ENCODE measurements at regions not wholly inside any gene's neighbourhood (a gene's known extent, or its start where the extent isn't known, plus 50 kb on each side); places are given as distances from the start of the nearest gene placed in this dataset.

DNA sequence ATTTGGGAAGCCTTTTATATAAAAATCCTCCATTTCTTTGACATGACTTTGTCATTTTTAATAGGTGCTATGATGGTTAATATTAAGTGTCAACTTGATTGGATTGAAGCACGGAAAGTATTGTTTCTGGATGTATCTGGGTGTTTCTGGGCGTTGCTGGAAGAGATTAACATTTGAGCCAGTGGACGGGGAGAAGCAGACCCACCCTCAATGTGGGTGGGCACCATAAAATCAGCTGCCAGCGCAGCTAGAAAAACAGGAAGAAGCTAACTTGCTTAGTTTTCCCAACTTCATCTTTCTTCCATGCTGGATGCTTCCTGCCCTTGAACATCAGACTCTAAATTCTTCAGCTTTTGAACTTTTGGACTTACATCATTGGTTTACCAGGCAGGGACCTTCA, 1003.0 kb downstream of the SORCS3 start:
- Mint-ChIP-seq H3K36me3 (ENCODE audit: low read depth) (no peaks in the 10 kb centered on the region), H3K27me3 (ENCODE audit: low read depth) (no peaks in the 10 kb centered on the region), H3K27ac (no peak overlapping the region)

DNA sequence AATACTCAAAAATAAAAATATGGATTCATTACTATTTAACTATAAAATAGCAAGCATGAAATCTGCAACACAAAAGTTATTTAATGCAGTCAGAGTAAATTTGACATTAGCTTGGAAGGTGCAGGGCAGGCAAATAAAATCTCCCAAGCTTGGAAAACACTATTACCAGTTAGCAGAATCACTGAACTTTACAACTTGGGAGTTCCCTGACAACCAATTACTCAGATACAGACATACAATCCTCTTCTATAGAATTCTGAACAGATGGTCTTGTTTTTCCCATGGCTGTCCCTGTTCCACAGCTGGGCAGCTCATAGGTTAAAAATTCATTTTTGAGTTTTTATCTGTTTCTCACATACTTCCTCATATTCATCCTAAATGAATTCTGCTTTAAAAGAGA, 1002.6 kb downstream of the SORCS3 start:
- no peak overlapping the region for H3K4me3 Mint-ChIP-seq
- H3K9me3 Mint-ChIP-seq, result no peaks in the 10 kb centered on the region
- H3K27ac Mint-ChIP-seq, result no peak overlapping the region
- no peaks in the 10 kb centered on the region for H3K4me1 Mint-ChIP-seq (ENCODE audit: low read depth)
- H3K36me3 Mint-ChIP-seq (ENCODE audit: low read depth), result no peaks in the 10 kb centered on the region
- no peaks in the 10 kb centered on the region for H3K27me3 Mint-ChIP-seq (ENCODE audit: low read depth)

More for the DNA sequence above, 1003.0 kb downstream of the SORCS3 start:
- Mint-ChIP-seq H3K4me1 (ENCODE audit: low read depth) (no peaks in the 10 kb centered on the region), H3K4me3 (no peak overlapping the region), H3K9me3 (no peaks in the 10 kb centered on the region)

DNA sequence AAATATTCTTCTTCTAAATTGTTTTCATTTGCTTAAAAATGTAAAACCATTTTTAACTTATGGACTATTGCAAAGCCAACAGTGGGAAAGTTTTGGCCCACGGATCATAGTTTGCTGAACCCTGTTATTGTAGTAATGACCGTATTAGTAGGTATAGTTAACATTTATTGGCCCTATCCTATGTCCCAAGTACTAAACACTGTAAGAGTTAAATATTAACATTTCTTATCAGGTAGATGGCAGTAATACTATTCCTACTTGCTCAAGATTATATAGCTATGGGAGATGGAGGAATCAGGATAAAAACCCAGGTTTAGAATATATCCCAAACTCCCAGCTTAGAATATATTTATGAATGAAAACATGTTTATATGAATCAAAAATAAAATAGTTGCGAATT, 993.2 kb downstream of the SORCS3 start:
- Mint-ChIP-seq H3K27me3 (ENCODE audit: low read depth) (no peaks in the 10 kb centered on the region), H3K36me3 (ENCODE audit: low read depth) (no peaks in the 10 kb centered on the region)

DNA sequence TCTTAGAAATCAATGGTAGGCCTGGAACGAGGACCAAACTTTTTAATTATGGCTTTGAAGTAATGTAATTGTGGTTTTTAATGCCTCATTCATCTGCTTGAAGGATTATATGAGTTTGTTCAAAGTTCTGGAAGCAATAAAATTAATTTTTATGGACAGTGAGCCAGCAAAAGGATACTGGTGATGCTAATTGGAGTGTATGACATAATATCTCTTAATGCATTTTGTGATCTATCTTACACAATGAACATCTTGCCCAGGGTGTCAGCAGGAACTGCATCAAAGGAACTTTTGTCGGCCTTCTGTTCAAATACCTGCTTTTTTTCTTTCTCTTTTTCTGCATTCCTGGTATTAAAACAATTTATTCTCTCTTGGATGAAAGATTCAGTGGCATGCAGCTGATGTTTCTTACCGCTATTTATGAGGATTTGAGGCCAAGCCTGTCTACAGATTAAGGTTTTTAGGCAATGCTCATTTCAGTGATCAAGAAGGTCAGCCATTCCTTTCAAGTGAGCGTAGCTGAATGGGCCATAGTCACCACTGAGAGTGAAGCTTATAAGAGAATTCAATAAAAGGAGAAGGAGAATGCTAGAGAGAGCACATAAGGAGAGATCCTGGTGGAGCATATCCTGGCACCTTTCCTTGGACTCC, 974.8 kb downstream of the SORCS3 start:
- H3K27ac Mint-ChIP-seq, result no peak overlapping the region
- no peaks in the 10 kb centered on the region for H3K27me3 Mint-ChIP-seq (ENCODE audit: low read depth)

More for the DNA sequence above, 993.2 kb downstream of the SORCS3 start:
- Mint-ChIP-seq H3K9me3 (peaks cover 6% of the 10 kb centered on the region), H3K4me3 (no peak overlapping the region), H3K27ac (no peak overlapping the region), H3K4me1 (ENCODE audit: low read depth) (no peaks in the 10 kb centered on the region)

DNA sequence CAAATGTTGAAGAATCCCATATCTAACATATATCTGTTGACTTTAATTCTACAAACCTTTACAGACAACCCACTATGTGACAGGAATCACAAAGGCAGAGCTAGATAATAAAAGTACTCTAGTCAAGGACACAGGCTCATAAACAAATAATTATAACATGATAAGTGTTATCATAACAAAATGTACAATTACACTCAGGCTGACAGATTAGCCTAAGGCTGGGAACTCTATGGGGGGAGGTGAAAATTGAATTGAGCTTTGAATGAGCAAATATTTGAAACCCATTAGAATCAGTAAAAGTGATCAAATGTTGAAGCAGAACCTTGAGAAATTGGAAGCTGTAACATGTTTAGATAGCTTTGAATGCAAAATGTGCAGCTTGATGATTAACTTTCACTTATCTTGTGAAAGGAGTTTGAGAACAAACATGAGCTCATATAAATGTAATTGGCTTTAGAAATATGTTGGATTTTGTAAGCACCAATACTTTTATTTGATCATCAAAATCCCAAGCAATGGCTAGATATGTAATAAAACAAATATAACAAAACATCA, 970.2 kb downstream of the SORCS3 start:
- no peak overlapping the region for H3K27ac Mint-ChIP-seq
- H3K4me1 Mint-ChIP-seq (ENCODE audit: low read depth), result no peaks in the 10 kb centered on the region
- H3K36me3 Mint-ChIP-seq (ENCODE audit: low read depth), result no peaks in the 10 kb centered on the region
- H3K9me3 Mint-ChIP-seq, result peaks cover 10% of the 10 kb centered on the region
- no peaks in the 10 kb centered on the region for H3K27me3 Mint-ChIP-seq (ENCODE audit: low read depth)
- H3K4me3 Mint-ChIP-seq, result no peak overlapping the region

More for the DNA sequence above, 974.8 kb downstream of the SORCS3 start:
- no peak overlapping the region for H3K4me3 Mint-ChIP-seq
- H3K4me1 Mint-ChIP-seq (ENCODE audit: low read depth), result no peaks in the 10 kb centered on the region
- no peaks in the 10 kb centered on the region for H3K36me3 Mint-ChIP-seq (ENCODE audit: low read depth)
- peaks cover 3% of the 10 kb centered on the region for H3K9me3 Mint-ChIP-seq

DNA sequence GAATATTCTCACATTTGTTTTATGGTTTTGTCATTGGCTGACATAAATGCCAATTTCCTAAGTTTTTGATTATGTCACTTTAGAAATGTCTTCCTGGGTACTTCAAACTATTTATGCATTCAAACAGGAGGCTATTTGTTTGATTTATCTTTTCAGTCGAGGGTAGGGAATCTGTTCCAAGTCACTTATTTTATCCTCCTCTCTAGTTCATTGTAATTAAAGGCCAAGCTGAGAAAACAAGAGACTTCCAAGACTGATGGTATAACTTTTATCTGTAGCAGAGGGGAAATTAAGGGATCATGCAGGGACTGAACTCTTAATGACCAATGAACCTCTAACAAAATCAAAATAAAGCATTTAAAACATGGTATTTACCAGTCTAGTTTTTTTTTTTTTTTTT, 968.4 kb downstream of the SORCS3 start:
- no peaks in the 10 kb centered on the region for H3K36me3 Mint-ChIP-seq (ENCODE audit: low read depth)
- H3K27me3 Mint-ChIP-seq (ENCODE audit: low read depth), result no peaks in the 10 kb centered on the region
- H3K27ac Mint-ChIP-seq, result no peak overlapping the region
- peaks cover 10% of the 10 kb centered on the region for H3K9me3 Mint-ChIP-seq
- H3K4me3 Mint-ChIP-seq, result no peak overlapping the region
- H3K4me1 Mint-ChIP-seq (ENCODE audit: low read depth), result no peaks in the 10 kb centered on the region

DNA sequence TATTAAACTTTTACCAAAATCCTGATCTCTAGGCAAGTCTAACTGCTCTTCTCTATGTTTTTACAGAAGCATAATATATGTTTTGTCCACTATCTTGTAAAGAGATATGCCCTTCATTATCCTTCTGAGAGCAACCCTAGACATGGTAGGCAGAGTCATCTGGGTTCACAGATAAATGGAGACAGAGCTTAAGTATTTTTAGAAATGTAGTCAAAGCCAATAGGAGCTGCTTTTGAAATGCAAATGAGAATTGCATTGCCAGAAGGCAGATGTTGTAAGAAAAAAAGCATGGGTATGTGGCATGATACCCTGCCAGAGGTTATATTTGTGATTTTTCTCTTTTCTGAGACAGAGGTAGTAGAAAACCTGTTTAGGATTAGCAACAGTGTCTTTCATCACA, 964.8 kb downstream of the SORCS3 start:
- no peak overlapping the region for H3K4me3 Mint-ChIP-seq
- peaks cover 10% of the 10 kb centered on the region for H3K9me3 Mint-ChIP-seq
- H3K27ac Mint-ChIP-seq, result no peak overlapping the region
- H3K36me3 Mint-ChIP-seq (ENCODE audit: low read depth), result no peaks in the 10 kb centered on the region
- H3K27me3 Mint-ChIP-seq (ENCODE audit: low read depth), result no peaks in the 10 kb centered on the region
- no peaks in the 10 kb centered on the region for H3K4me1 Mint-ChIP-seq (ENCODE audit: low read depth)

DNA sequence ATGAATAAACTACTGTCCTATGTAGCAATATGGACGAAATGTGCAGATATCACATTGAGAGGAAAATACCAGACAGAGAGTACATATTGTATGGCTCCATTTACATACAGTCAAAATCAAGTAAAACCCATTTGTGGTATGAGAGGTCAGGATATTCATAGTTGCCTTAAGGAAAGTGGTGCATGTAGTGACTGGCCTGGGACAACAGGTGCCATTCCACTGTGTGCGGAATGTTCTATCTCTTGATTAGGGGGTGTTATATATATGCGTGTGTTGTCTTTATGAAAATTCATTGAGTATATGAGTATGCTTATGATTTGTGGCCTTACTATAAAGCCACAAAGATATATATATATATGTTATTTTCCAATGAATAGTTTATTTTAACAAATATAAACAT, 964.0 kb downstream of the SORCS3 start:
- H3K36me3 Mint-ChIP-seq (ENCODE audit: low read depth), result no peaks in the 10 kb centered on the region
- no peak overlapping the region for H3K27ac Mint-ChIP-seq
- no peak overlapping the region for H3K4me3 Mint-ChIP-seq
- peaks cover 10% of the 10 kb centered on the region for H3K9me3 Mint-ChIP-seq
- H3K27me3 Mint-ChIP-seq (ENCODE audit: low read depth), result no peaks in the 10 kb centered on the region
- no peaks in the 10 kb centered on the region for H3K4me1 Mint-ChIP-seq (ENCODE audit: low read depth)

DNA sequence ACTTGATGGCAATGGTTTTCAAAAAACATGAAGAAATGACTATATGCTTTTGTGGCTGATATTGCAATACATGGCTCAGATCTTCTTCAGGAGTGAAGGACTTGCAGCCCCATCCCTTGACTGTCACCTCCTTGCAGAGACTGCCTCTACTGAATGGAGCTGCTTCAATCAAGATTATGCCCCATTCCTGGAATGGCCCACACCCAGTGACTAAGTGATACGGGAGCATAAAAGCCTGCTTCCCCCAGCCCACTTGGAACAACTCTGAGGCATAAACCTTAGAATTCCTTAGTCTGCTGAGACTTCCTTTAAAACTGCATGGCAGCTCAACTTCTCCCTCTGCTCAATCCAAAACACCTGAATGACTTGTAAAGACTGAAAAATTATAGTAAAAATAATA, 957.1 kb downstream of the SORCS3 start:
- Mint-ChIP-seq H3K27ac (no peak overlapping the region), H3K9me3 (no peaks in the 10 kb centered on the region), H3K27me3 (ENCODE audit: low read depth) (no peaks in the 10 kb centered on the region), H3K36me3 (ENCODE audit: low read depth) (no peaks in the 10 kb centered on the region), H3K4me3 (no peak overlapping the region), H3K4me1 (ENCODE audit: low read depth) (no peaks in the 10 kb centered on the region)

DNA sequence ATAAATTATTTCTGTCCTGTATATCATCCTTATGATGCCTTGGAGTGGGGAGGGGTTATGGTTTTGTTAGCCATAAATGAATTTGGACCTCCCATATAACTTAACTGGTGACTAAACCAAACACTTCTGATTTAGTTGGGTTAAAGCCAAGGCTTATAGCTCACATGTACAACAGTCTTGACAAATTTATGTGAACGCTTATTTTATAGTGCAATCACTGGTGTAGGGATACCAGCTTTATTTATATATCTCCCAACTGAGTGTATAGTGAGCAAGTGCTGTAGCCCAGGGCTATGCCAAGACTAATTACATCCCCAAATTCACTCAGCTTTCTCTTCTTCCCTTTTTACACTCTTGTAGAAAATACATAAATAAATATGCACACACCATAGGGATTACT, 956.2 kb downstream of the SORCS3 start:
- no peaks in the 10 kb centered on the region for H3K4me1 Mint-ChIP-seq (ENCODE audit: low read depth)
- no peaks in the 10 kb centered on the region for H3K9me3 Mint-ChIP-seq
- H3K4me3 Mint-ChIP-seq, result no peak overlapping the region
- H3K27me3 Mint-ChIP-seq (ENCODE audit: low read depth), result no peaks in the 10 kb centered on the region
- no peaks in the 10 kb centered on the region for H3K36me3 Mint-ChIP-seq (ENCODE audit: low read depth)
- no peak overlapping the region for H3K27ac Mint-ChIP-seq

DNA sequence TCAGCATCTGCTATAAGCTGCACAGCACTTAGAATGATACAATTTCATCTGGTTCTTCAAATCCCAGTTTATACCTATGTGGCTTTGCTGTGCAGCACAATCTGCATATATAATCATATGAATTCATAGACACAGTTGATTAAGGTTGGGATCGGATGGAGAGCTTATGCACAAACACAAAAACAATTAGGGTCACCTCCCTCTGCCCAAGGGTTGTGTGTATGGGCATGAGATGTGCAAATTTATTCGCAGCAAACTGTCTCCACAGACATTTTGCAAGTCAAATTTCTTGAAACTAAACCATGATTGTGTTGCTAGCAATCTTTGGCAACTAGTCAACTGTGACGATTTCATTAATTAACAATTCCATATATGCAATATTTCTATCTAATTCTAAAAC, 955.7 kb downstream of the SORCS3 start:
- Mint-ChIP-seq H3K9me3 (no peaks in the 10 kb centered on the region), H3K27ac (no peak overlapping the region), H3K36me3 (ENCODE audit: low read depth) (no peaks in the 10 kb centered on the region), H3K27me3 (ENCODE audit: low read depth) (no peaks in the 10 kb centered on the region), H3K4me1 (ENCODE audit: low read depth) (no peaks in the 10 kb centered on the region), H3K4me3 (no peak overlapping the region)

DNA sequence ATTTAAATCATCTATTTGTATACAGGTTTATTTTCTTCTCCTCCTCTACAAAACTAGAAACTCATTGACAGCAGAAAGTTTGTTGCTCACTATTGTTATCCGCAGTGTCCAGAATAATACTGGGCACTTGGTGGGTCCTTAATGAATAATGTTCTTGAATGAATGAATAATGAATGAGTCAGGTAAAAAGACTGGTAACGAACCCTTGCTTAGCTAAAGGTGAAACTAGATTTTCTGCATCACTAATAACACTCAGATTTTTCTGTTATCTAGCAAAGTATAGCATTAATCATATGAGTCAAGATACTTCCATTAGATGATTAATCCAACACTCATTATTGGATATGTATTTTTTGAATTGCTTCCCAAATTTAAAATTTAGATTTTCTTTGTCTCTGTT, 953.2 kb downstream of the SORCS3 start:
- Mint-ChIP-seq H3K9me3 (no peaks in the 10 kb centered on the region), H3K4me1 (ENCODE audit: low read depth) (no peaks in the 10 kb centered on the region), H3K4me3 (no peak overlapping the region), H3K27me3 (ENCODE audit: low read depth) (no peaks in the 10 kb centered on the region), H3K27ac (no peak overlapping the region), H3K36me3 (ENCODE audit: low read depth) (no peaks in the 10 kb centered on the region)

DNA sequence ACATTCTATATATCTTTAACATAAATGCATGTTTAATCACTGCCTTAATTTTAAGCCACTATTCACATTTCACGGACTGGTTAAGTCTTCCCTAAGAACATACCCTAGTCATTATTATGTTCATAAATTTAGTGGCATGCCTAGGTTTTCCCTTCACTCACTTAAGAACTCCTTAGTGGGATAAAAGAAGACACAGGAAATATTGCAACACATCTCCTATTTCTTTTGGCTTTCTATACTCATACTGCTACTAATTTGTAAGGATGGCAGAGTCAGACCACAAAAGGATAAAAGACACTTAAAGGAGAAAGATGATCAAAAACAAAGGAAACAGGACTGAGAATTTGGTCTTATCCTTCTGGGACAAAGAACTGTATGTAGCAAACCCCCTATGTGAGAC, 951.4 kb downstream of the SORCS3 start:
- Mint-ChIP-seq H3K27ac (no peak overlapping the region), H3K36me3 (ENCODE audit: low read depth) (no peaks in the 10 kb centered on the region), H3K27me3 (ENCODE audit: low read depth) (no peaks in the 10 kb centered on the region), H3K4me3 (no peak overlapping the region), H3K4me1 (ENCODE audit: low read depth) (no peaks in the 10 kb centered on the region), H3K9me3 (no peaks in the 10 kb centered on the region)

DNA sequence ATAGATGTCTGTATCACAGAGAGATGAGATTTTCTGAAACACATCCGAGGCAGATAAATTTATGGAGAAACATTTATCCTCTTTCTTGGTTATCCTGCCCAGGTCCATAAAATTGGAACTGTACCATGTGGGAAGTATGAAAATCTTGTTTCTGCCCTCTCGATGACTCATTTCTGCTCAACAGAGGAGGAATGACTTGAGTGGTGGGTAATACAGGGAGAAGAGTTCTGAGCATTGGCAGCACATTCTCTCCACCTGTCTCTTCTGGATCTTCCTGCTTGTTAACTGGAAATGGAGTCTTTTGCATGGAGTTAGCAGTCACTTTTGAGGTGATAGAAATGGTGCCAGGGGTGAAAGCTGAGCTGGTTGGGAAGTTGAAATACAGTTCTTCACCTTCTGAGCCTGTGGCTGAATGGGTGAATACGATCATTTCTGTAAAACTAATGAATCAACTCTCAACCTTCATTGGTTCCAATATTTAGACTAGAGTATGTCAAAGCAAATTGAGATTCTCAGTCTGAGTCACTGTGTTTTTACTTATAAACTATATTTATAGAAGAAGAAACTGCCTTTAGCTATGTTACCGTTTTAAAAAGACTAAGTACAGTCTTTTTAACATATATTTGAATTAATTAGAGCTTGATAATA, 945.5 kb downstream of the SORCS3 start:
- Mint-ChIP-seq H3K27ac (no peak overlapping the region), H3K27me3 (ENCODE audit: low read depth) (no peaks in the 10 kb centered on the region), H3K9me3 (no peaks in the 10 kb centered on the region), H3K4me1 (ENCODE audit: low read depth) (no peaks in the 10 kb centered on the region), H3K4me3 (no peak overlapping the region), H3K36me3 (ENCODE audit: low read depth) (no peaks in the 10 kb centered on the region)

DNA sequence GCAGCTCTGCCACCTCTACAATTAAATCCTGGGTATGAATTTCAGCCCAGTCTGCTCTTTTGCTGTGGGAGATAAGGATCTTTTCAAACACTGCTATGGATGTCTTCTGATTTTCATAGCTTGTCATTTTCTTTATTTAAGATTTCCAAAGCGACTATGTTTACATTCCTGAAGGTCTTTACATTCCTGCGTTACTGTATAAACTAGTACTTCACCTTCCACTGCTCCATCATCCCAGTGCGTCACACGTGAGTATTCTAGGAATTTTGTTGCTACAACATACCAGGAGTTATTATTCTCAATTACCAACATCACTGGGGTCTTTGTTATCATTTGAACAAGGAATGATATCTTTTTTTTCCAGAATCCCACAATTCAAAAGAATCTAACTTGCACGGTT, 944.7 kb downstream of the SORCS3 start:
- Mint-ChIP-seq H3K36me3 (ENCODE audit: low read depth) (no peaks in the 10 kb centered on the region), H3K9me3 (peaks cover 3% of the 10 kb centered on the region), H3K27ac (no peak overlapping the region), H3K27me3 (ENCODE audit: low read depth) (no peaks in the 10 kb centered on the region), H3K4me1 (ENCODE audit: low read depth) (no peaks in the 10 kb centered on the region), H3K4me3 (no peak overlapping the region)
